Stimulated activated CD8-positive, alpha-beta memory T cell treated with anti-CD3 and anti-CD28 coated beads, Interleukin-15, amount 100 ng/mL, for 4 hours (primary cell): ENCODE measurements at regions not wholly inside any gene's neighbourhood (a gene's known extent, or its start where the extent isn't known, plus 50 kb on each side); places are given as distances from the start of the nearest gene placed in this dataset.
"Not testable (repeated sequence)": the region's sequence is repeated elsewhere in the genome, so short reads cannot be mapped to it uniquely, and the experiment has no call there.

Experiments
- DNase-seq, 2 donors: peaks; one replicate each; pipeline ENCODE4 v3.0.0-alpha.2; 2020; ENCODE audit warnings: low read depth in 2 of 2

- DNase-seq, result no peak
These were observed 328.1 kb downstream of the TLE1 start for GRCh38 chr9:81361296-81361695.

GRCh38 chr9:81351166-81351565, 338.2 kb downstream of the TLE1 start:
- DNase-seq, result no peak

- no peak for DNase-seq
These were observed 345.0 kb downstream of the TLE1 start for GRCh38 chr9:81344366-81344765.

GRCh38 chr9:81335879-81336421, 353.4 kb downstream of the TLE1 start:
- no peak for DNase-seq

- DNase-seq, result no peak
These were observed 367.8 kb downstream of the TLE1 start for GRCh38 chr9:81321551-81321950.

GRCh38 chr9:81320909-81321482, 368.4 kb downstream of the TLE1 start:
- no peak for DNase-seq

- no peak for DNase-seq
These were observed 370.8 kb downstream of the TLE1 start for GRCh38 chr9:81318571-81318970.

GRCh38 chr9:81317939-81318338, 371.4 kb downstream of the TLE1 start:
- no peak for DNase-seq

- no peak for DNase-seq
These were observed 372.1 kb downstream of the TLE1 start for GRCh38 chr9:81317223-81317622.

GRCh38 chr9:81314490-81314889, 374.9 kb downstream of the TLE1 start:
- no peak for DNase-seq

- DNase-seq, result no peak
These were observed 375.5 kb downstream of the TLE1 start for GRCh38 chr9:81313877-81314276.

- DNase-seq, result no peak
These were observed 377.0 kb downstream of the TLE1 start for GRCh38 chr9:81312346-81312745.

- no peak for DNase-seq
These were observed 380.9 kb downstream of the TLE1 start for GRCh38 chr9:81308404-81308803.

GRCh38 chr9:81307791-81308190, 381.6 kb downstream of the TLE1 start:
- DNase-seq, result not testable (repeated sequence)

- no peak for DNase-seq
These were observed 383.7 kb downstream of the TLE1 start for GRCh38 chr9:81305561-81306182.

- no peak for DNase-seq
These were observed 385.7 kb downstream of the TLE1 start for GRCh38 chr9:81303658-81304057.

- no peak for DNase-seq
These were observed 395.7 kb downstream of the TLE1 start for GRCh38 chr9:81293651-81294050.

- no peak for DNase-seq
These were observed 397.1 kb downstream of the TLE1 start for GRCh38 chr9:81292056-81292805.

- no peak for DNase-seq
These were observed 399.7 kb downstream of the TLE1 start for GRCh38 chr9:81289622-81290021.

GRCh38 chr9:81268048-81268447, 421.3 kb downstream of the TLE1 start:
- no peak for DNase-seq

- no peak for DNase-seq
These were observed 422.7 kb downstream of the TLE1 start for GRCh38 chr9:81266674-81267073.

GRCh38 chr9:81266086-81266485, 423.3 kb downstream of the TLE1 start:
- DNase-seq, result no peak

GRCh38 chr9:81264516-81264915, 424.8 kb downstream of the TLE1 start:
- no peak for DNase-seq
